D721Med (cell line): ENCODE measurements at regions not wholly inside any gene's neighbourhood (a gene's known extent, or its start where the extent isn't known, plus 50 kb on each side); places are given as distances from the start of the nearest gene placed in this dataset.

Source experiments
- DNase-seq: peaks from one replicate; pipeline ENCODE4 v3.0.0; 2011; ENCODE audit warnings: low spot score; ENCODE audit not compliant: insufficient read length
- FAIRE-seq: peaks from 2 replicates; lab custom pipeline; 2011; peaks lifted over from hg19 to GRCh38; lab: Jason Lieb, UNC
- CTCF ChIP-seq: IDR thresholded peaks from 2 replicates; pipeline ENCODE4 v1.5.1; 2012; ENCODE audit warnings: mild to moderate bottlenecking, control low read depth; ENCODE audit not compliant: insufficient read depth; ENCODE audit errors: missing control alignments

GRCh38 chr5:155772009-155772662, 554.8 kb upstream of the SGCD start:
- FAIRE-seq, result no peak
- DNase-seq, result no peak
- TF ChIP-seq CTCF, result no peak

DNA sequence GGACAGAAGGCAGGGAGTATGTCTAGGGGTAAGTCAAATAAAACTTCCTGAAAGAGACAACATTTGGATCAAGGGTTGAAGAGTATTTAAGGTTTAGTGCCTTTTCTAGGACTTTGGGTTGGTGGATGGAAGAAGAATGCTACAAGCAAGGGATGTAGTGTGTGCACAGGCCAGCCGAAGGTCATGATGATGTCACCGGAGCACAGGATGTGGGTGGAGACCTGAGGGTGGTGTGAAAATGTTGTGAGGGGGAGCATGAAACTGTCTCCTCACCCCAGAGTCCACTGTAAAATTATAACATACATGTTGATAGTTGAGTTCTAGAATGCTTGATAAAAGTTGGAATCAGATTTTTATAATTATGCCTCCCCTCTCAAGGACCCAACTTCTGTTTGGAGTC, 553.3 kb upstream of the SGCD start:
- DNase-seq (no peak), FAIRE-seq (no peak)
- TF ChIP-seq CTCF, result no peak

- DNase-seq, result no peak
- FAIRE-seq, result no peak
- no peak for TF ChIP-seq CTCF
These were observed 546.7 kb upstream of the SGCD start for GRCh38 chr5:155780260-155780659.

DNA sequence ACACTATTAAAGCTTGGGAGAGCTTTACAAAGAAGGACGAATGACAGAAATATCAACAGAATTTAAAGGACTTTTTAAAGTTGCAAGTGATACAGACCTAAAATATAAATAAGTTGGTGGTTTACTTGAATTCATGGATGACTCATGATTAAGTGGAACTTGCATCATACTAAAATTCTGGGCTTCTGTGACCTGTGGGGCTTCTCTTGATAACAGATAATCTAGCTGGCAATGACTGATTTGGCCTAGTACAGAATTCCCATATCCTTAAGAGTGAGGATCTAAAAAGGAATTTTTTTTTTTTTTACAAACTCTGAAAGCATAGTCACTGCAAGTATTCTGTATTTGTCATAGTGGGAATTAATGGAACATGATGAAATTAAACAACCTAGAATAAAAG, 543.7 kb upstream of the SGCD start:
- TF ChIP-seq CTCF, result no peak
- FAIRE-seq (no peak), DNase-seq (no peak)

DNA sequence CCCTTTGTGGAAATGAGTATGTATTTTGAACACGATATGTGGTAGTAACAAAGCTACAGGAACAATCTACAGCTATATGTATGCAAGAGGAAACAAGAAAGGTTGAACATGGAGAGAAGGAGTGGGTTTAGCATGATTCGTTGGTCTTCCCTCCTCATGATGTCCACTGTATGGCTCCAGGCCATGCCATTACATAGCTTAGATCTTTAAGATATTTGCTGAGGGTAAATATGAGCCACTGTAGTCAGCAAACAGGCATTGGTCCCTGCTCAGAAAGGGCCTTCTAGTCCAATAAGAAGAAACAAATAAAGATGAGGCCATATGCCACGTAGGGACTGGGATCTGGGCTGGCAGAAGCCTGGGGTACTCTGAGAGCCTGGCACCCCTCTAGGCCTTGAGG, 543.2 kb upstream of the SGCD start:
- TF ChIP-seq CTCF, result no peak
- DNase-seq (no peak), FAIRE-seq (no peak)

DNA sequence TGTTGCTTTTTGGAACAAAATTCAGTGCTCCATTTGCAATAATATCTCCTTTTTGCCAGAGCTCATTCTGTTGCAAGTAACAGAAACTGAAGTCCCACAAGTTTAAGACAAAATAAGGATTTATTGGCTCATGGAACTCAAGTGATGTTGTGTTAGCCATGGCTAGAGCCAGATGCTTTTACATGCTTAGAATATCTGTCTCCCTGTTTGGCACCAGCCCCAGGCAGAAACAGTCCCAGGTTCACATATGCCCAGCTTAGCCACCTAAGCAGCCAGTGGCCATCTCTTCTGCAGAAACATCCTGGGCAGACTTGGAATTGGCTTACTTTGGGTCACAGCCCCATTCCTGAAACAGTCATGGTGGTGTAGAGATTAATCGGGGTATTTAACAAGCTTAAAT, 540.9 kb upstream of the SGCD start:
- no peak for DNase-seq
- FAIRE-seq, result no peak
- no peak for TF ChIP-seq CTCF

GRCh38 chr5:155792873-155793272, 534.1 kb upstream of the SGCD start:
- DNase-seq (no peak), FAIRE-seq (no peak)
- TF ChIP-seq CTCF, result no peak
